Uterus (tissue), 3 donors: ENCODE measurements at regions not wholly inside any gene's neighbourhood (a gene's known extent, or its start where the extent isn't known, plus 50 kb on each side); places are given as distances from the start of the nearest gene placed in this dataset.

Experiments used
- DNase-seq, 2 donors: peaks; one replicate each; pipeline ENCODE4 v3.0.0-alpha.2; 2019 to 2020
- H3K27ac ChIP-seq, 2 donors: fragments of 200-600 bp; sonication (generic); 1 replicate in 1 of 2; 2 replicates in 1 of 2; pipeline ENCODE4 v1.5.1; 2016 to 2018
- H3K27me3 ChIP-seq, 2 donors: fragments of 200-600 bp; sonication (generic); one replicate each; pipeline ENCODE4 v1.5.1; 2018 to 2019; ENCODE audit warnings: control low read depth in 1 of 2
- H3K36me3 ChIP-seq, 2 donors: fragments of 200-600 bp; sonication (generic); one replicate each; pipeline ENCODE4 v1.5.1; 2019; ENCODE audit warnings: control low read depth in 1 of 2
- H3K4me1 ChIP-seq, 2 donors: fragments of 200-600 bp; sonication (generic); one replicate each; pipeline ENCODE4 v1.5.1; 2018 to 2019; ENCODE audit warnings: control low read depth in 1 of 2
- H3K4me3 ChIP-seq, 2 donors: fragments of 200-600 bp; sonication (generic); 1 replicate in 1 of 2; 2 replicates in 1 of 2; pipeline ENCODE4 v1.5.1; 2018 to 2019; ENCODE audit warnings: mild to moderate bottlenecking in 1 of 2
- H3K9me3 ChIP-seq, 2 donors: fragments of 200-600 bp; sonication (generic); one replicate each; pipeline ENCODE4 v1.5.1; 2019; ENCODE audit warnings: control low read depth in 1 of 2
- CTCF ChIP-seq, 4 experiments: fragments of 200-600 bp in 2 of 4; fragments of 450-650 bp in 2 of 4; sonication (generic) in 2 of 4; IDR thresholded peaks; one replicate each; pipeline ENCODE4 v1.5.1; 2016 to 2019; ENCODE audit warnings: antibody characterized with exemption in 4 of 4, mild to moderate bottlenecking in 2 of 4, moderate library complexity in 1 of 4
- POLR2A ChIP-seq, 2 donors: fragments of 450-650 bp; IDR thresholded peaks; one replicate each; pipeline ENCODE4 v1.6.1; 2016; ENCODE audit warnings: antibody characterized with exemption in 2 of 2, mild to moderate bottlenecking in 1 of 2, moderate library complexity in 1 of 2
- intact Hi-C: fragments of 100-400 bp; cut with DNase I; formaldehyde crosslinking; loops from one replicate; pipeline ENCODE4 v1.15.1; 2023; ENCODE audit warnings: low total_unique reads
- donor health status: DM: yes; HTN: yes; CAD: no.

- Histone ChIP-seq H3K4me1 (no peaks in the 10 kb centered on the region), H3K27me3 (no peaks in the 10 kb centered on the region)
- intact Hi-C loops = no loop called here
These were observed 161.4 kb downstream of the METTL4 start for GRCh38 chr18:2409906-2410305.

DNA sequence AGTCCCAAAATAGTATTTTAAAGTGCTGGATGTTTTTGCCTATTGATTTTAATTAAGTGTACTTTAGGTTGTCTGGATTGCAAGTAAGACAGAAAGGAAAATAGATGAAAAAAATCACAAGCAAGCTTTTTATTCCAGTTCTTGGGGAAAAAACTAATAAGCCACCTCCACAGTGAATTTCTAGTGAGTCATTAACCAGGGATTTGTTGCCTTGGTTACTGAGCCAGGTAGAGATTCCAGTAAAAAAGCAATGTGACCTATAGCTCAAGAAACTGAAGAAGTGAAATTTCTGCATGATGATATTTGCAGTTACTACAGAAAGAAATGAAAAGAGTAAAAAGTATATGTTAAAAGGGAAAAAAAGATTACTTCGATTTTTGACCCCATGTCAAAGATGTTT lies 160.6 kb downstream of the METTL4 start:
- Histone ChIP-seq H3K4me3 (no peak overlapping the region), H3K9me3 (no peaks in the 10 kb centered on the region), H3K36me3 (no peaks in the 10 kb centered on the region), H3K4me1 (no peaks in the 10 kb centered on the region), H3K27me3 (no peaks in the 10 kb centered on the region), H3K27ac (no peak overlapping the region)
- TF ChIP-seq CTCF (IDR thresholded peaks at IDR 0.05) (no peak), POLR2A (IDR thresholded peaks at IDR 0.05) (no peak)
- intact Hi-C loops = no loop called here
- DNase-seq = no peak

More at GRCh38 chr18:2409906-2410305, 161.4 kb downstream of the METTL4 start:
- no peak for DNase-seq
- Histone ChIP-seq H3K27ac (no peak overlapping the region), H3K36me3 (no peaks in the 10 kb centered on the region), H3K4me3 (no peak overlapping the region), H3K9me3 (no peaks in the 10 kb centered on the region)
- no peak for TF ChIP-seq POLR2A (IDR thresholded peaks at IDR 0.05)
- TF ChIP-seq CTCF (IDR thresholded peaks at IDR 0.05) = no peak

DNA sequence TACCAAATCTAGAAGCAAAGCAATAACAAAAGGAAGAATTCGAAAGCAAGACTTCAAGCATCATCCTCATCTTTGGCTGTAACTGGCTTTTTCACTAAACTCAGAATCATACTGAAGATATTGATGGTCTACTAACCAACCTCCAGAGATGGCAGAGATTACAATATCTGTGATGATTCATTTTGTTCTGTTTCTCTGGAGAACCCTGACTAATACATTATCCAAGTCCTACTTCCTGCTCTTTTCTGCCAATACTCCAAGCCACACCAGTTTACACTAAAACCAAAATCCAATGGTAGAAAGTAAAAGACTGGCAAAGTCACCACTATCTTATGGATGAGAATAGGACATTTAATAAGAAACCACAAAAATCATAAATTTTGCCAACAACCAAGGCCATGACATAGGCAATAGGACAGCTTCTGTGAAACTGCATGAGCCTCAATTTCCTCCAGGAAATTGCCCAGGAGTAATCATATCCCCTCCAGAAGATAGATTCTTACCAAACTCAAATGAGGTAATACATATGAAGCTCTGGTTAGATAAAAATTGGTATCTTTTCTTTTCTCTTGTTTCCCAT lies 159.8 kb downstream of the METTL4 start:
- intact Hi-C loops = no loop called here
- Histone ChIP-seq H3K4me3 (no peak overlapping the region), H3K9me3 (no peaks in the 10 kb centered on the region), H3K27me3 (no peaks in the 10 kb centered on the region), H3K4me1 (no peaks in the 10 kb centered on the region), H3K27ac (no peak overlapping the region), H3K36me3 (no peaks in the 10 kb centered on the region)
- TF ChIP-seq CTCF (IDR thresholded peaks at IDR 0.05) = no peak
- no peak for TF ChIP-seq POLR2A (IDR thresholded peaks at IDR 0.05)
- DNase-seq = no peak

- no peak overlapping the region for H3K4me3 ChIP-seq
- no peak for DNase-seq
- no peaks in the 10 kb centered on the region for H3K9me3 ChIP-seq
- no peaks in the 10 kb centered on the region for H3K36me3 ChIP-seq
- no peak for TF ChIP-seq CTCF (IDR thresholded peaks at IDR 0.05)
- TF ChIP-seq POLR2A (IDR thresholded peaks at IDR 0.05) = no peak
- intact Hi-C loops = no loop called here
- H3K4me1 ChIP-seq = no peaks in the 10 kb centered on the region
- H3K27me3 ChIP-seq = no peaks in the 10 kb centered on the region
- no peak overlapping the region for H3K27ac ChIP-seq
These were observed 159.0 kb downstream of the METTL4 start for GRCh38 chr18:2412281-2412680.

DNA sequence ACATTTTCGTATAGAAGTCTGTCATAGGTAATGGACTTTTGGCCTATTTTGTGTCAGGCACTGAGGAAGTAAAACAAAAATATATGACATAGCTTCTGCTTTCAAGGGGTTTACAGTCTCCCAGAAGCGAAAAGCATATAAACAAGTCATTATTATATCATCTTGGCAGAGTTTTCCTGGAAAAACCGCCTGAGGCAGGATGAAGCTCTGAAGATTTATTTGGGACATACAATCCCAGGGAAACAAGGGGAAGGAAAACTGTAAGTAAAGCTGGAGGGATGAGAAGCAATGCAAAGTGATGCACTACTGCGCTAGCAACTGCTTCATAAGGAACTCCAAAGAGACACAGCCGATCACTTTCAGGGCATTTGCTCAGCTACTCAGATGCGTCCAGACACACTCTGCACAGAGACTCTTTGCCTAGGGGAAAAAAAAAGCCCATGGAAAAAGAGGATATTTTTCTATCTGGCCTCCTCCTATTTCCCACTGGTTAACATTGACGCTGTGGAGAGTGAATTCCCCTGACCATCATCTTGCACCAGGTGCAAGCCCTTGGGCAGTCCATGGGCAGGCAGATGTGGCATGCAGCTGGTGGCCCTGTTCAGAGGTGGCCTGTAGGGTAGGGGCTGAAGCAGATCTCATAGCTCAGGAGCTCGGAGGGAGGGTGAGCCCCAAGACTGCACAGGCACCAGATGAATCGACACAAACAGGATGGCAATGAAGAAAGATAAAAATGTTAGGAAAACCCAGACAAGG lies 158.1 kb downstream of the METTL4 start:
- no peak for TF ChIP-seq POLR2A (IDR thresholded peaks at IDR 0.05)
- no peak for TF ChIP-seq CTCF (IDR thresholded peaks at IDR 0.05)
- Histone ChIP-seq H3K36me3 (no peaks in the 10 kb centered on the region), H3K4me1 (no peaks in the 10 kb centered on the region), H3K27ac (no peak overlapping the region), H3K4me3 (no peak overlapping the region), H3K9me3 (no peaks in the 10 kb centered on the region), H3K27me3 (no peaks in the 10 kb centered on the region)
- intact Hi-C loops = no loop called here
- DNase-seq = no peak
